GM18508 (cell line): ENCODE measurements at regions not wholly inside any gene's neighbourhood (a gene's known extent, or its start where the extent isn't known, plus 50 kb on each side); places are given as distances from the start of the nearest gene placed in this dataset.

Source experiments
- ATAC-seq: cut with Tn5 transposase; IDR thresholded peaks from one replicate; pipeline ENCODE4 v1.9.1; 2021; ENCODE audit warnings: moderate number of reproducible peaks; ENCODE audit not compliant: insufficient read depth, unreplicated experiment

DNA sequence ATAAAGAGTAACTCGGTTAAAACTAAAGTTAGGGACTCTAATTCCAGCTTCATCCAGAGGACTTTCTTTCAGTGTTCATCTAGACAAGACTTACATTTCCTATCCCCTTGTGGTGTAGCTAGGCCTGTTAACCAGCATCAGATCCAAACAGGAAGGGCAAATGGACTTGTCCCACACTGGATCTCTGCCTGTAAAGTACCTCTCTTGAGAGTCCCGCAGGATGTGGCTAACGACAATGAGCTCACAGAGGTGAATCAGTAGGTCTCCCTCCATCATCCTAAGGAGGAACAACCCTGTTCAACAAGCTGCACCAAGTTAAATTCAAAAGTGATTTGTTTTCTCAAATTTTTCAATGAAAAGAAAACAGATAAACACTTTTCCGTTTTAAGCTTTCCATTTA is 412.3 kb upstream of the RGPD4 start:
- ATAC-seq: no peak

DNA sequence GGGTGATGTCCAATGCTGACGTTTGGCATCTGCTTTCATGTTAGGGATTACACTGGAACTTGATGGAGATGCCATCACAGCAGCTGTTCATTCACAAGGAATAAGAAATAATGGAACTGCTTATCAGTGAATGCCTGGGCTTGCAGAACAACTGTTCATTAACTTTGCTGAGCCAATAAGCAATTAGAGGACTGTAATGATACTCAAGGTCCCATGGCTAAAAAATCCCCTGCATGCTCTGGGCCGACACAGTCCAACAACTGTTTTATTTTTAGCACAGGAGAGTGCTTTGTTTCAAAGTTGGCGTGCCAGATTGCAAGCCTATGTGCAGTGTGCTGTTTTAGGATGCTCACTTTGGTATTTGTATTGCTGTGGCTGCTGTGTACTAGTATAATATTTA is 408.0 kb upstream of the RGPD4 start:
- no peak for ATAC-seq

DNA sequence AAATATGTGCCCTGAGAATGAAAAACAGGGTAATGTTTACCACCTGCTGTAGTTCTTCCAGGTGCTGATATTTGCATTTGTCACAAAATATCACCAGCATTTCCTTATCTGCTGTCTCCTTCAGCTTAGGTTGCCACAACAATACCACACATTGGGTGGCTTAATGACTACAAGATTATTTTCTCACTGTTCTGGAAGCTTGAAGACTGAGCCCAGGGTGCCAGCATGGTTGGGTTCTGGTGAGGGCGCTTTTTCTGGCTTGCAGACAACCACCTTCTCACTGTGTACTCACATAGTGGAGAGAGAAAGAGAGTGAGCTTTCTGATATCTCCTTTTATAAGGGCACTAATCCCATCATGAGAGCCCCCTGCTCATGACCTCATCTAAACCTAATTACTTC is 407.5 kb upstream of the RGPD4 start:
- no peak for ATAC-seq

GRCh38 chr2:107428781-107429180 is 397.9 kb upstream of the RGPD4 start:
- ATAC-seq: no peak

DNA sequence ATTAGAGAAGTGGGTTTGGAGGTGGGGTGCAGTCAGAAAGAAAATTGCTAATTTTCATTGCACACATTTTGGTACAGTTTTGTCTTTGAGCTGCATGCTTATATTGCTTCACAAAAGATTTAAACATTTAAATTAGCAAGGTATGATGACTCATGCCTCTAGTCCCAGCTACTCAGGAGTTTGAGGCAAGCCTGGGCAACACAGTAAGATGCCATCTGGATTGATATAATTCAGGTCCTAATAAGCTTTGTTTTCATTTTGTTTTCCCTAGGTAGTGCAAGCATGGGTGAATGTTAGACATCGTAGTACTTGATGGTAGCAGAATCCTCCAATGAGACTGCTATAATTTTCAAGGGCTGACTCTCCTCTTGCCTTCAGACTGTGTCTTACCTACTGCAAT is 396.7 kb upstream of the RGPD4 start:
- no peak for ATAC-seq

- no peak for ATAC-seq
Measured at GRCh38 chr2:107430596-107431266, 396.0 kb upstream of the RGPD4 start.

DNA sequence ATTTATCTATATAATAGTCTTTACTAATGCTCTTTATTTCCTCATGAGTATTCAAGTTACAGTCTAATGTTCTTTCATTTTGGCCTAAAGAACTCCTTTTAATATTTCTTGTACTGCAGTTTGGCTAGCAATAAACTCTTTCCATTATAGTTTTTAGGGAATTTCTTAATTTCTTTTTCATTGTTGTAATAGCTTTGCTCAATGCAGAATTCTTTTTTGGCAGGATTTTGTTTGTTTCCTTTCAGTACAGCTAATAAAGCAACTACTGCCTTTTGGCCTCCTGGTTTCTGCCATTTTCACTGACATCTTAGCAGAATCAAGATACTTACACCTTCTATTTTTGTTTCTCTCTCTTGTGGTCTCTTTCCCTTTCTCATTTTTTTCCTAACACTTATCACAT is 390.4 kb upstream of the RGPD4 start:
- ATAC-seq: no peak

- no peak for ATAC-seq
Measured at GRCh38 chr2:107437265-107437664, 389.4 kb upstream of the RGPD4 start.

- ATAC-seq: no peak
Measured at GRCh38 chr2:107437807-107438206, 388.9 kb upstream of the RGPD4 start.

GRCh38 chr2:107448160-107448559 is 378.5 kb upstream of the RGPD4 start:
- ATAC-seq: no peak

GRCh38 chr2:107461301-107461700 is 365.4 kb upstream of the RGPD4 start:
- no peak for ATAC-seq

DNA sequence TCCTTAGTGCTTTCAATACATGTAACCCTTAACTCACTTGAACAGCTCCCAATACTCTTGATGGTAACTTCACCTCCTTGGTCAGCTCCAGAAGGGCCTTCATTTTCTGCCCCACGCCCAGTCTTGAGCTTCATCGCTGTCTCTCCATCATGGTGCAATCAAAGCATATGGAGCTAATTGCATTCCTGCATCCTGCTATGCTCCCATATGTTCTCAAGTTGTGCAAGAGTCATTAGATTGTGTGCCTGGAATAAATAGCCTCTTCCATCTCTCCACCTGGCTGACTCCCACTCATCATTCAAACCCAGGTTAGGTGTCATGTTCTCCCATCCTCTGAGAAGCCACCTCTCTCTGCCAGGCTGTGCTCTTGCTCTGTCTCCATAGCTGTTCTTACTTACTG is 364.5 kb upstream of the RGPD4 start:
- no peak for ATAC-seq

- ATAC-seq: no peak
Measured at GRCh38 chr2:107466241-107466640, 360.5 kb upstream of the RGPD4 start.

- no peak for ATAC-seq
Measured at GRCh38 chr2:107466984-107467773, 359.5 kb upstream of the RGPD4 start.

DNA sequence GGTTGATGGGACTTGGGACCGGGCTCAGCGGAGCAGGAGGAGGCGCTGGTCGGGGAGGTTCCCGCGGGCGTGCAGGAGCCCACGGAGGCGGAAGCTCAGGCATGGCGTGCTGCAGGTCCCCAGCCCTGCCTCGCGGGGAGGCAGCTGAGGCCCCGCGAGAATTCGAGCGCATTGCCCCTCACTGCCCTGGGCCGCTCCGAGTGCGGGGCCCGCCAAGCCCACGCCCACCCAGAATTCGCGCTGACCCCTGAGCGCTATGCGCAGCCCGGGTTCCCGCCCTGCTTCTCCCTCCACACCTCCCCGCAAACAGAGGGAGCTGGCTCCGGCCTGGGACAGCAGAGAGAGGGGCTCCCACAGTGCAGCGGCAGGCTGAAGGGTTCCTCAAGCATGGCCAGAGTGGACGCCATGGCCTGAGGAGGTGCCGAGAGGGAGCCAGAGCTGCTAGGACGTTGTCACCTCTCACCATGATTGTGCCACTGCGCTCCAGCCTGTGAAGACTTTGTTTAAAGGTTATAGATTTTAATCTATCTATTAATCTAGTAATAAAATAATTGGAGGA is 357.2 kb upstream of the RGPD4 start:
- ATAC-seq: no peak

- no peak for ATAC-seq
Measured at GRCh38 chr2:107473150-107473549, 353.5 kb upstream of the RGPD4 start.

DNA sequence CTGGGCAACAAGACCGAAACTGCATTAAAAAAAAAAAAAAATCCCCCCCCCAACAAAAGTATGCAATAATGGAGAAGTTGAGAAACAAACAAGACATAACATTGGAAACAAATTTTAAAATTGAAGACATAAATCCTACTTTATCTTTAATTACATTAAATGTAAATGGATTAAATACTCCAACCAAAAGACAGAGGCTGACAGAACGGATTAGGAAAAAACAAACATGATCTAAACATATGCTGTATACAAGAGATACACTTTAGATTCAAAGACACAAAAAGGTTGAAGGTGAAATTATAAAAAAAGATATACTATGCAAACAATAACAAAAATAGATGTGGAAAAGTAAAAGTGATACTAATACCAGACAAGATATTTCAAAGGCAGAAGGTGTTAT is 350.8 kb upstream of the RGPD4 start:
- no peak for ATAC-seq

GRCh38 chr2:107502539-107502938 is 324.2 kb upstream of the RGPD4 start:
- ATAC-seq: no peak

DNA sequence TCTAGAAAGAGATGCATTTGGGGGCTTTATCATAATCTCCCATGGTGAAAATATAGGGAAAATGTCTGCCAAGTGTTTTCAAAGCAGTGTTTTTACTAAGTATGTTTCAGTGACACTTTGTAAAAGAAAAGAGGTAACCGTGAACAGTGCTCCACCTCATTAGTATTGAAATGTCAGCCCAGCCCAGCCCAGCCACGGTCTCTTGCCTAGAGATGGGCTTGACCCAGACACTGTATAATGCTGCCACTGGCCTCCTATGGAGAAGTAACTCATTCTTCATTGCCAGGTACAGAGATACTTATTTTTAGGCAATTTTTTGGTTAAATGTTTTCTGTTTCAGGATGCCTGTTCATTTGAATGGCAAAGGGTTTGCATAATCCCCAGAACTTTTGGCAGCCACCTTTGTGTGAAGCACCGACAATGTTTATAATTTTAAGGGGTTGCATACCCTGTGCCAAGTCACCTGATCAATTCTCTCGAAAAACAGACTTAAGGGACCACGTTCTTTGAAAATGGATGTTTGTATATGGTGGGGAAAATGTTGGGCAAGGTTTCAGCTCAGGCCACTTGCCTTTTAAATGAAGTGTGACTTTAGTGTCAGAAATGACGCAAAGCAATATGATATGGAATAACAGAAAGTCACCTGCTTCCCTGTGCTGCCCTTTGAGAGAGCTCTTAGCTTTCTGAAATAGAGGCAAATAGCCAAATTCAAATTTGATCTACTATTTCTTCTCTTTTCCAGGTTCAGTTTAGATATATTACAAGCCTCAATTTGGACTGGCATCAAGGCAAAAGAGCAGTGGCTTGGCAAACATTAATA is 314.5 kb upstream of the RGPD4 start:
- ATAC-seq: no peak

- no peak for ATAC-seq
Measured at GRCh38 chr2:107525406-107525805, 301.3 kb upstream of the RGPD4 start.

GRCh38 chr2:107529146-107529545 is 297.5 kb upstream of the RGPD4 start:
- ATAC-seq: no peak
